ENCODE measurements at regions not wholly inside any gene's neighbourhood (a gene's known extent, or its start where the extent isn't known, plus 50 kb on each side); places are given as distances from the start of the nearest gene placed in this dataset.

- ATAC-seq: no peak
These were observed 118.5 kb downstream of the FOXA2 start for GRCh38 chr20:22465622-22466446.

DNA sequence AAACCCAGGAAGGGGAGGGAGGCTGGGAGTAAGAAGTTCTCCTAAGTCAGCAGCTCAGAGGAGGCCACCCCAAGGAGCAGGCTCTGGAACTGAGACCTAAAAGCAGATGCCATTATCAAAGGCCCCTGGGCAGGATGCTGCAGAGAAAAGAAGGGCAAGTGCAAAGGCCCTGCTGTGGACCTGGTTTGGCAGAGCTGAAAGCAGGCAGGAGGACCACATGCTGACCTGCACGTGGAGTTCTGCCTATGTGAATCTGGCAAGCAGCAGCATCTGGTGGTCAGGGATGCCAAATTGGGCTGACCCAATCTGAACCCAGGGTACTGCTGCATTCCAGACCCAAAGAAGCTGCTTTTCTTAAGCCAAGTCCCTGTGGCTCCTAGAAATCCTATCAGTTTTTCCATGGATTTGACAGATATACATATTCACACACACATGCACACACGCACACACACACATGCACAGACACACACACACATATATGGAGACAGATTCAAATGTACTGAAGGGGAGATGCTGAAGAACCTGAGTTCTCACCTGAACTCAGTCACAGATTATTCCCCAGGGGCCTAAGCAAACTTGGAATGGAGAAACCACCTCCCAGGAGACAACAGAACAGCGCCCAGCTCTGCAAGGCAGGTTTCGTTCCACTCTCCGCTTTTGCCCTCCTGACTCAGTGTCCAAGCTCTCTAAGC is 119.9 kb downstream of the FOXA2 start:
- no peak for ATAC-seq

DNA sequence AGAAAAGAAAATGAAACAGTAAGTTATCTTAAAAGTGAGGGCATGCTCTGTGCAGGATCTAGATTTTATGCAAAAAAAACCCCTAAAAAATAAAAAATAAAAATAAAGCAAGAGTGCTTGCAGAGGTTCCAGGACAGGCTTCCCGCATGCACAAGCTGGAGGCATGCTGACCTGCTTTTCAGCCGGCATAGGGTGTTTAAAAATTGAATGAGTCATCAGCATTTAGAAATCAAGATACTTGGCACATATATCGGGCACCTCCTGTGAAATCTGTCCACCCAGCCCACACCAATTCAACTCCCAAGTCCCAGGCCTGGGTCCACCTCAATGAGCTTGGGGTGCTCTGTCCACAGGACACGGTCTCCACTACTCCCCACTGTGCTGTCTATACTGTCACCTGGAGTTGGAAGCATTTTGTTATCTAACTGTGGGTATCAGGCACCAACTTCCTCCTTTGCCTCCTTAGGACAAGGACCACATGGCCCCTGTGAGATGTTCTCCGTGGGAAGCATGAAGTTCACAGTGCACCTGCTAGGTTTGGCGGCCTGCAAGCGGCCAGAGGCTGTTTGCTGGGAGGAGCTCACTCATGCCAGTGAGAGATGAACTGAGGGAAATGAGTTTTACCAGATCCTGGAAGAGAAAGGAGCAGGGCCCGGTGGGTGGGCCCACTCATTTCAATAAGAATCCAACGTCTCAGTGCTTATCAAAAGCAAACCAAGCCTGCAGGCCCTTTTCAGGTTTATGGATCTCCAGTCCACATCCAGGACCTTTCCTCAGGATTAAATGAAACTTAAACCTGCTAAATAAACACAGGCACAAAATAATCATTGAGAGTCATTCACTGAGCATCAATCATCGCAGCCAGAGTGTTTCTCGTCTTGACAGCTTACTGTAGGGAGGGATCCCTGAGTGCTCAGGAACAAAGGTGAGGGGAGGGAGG is 121.1 kb downstream of the FOXA2 start:
- peak; percentile 63 for ATAC-seq

GRCh38 chr20:22460803-22461202 is 123.6 kb downstream of the FOXA2 start:
- ATAC-seq: no peak

- ATAC-seq: no peak
These were observed 124.1 kb downstream of the FOXA2 start for GRCh38 chr20:22460231-22460630.

DNA sequence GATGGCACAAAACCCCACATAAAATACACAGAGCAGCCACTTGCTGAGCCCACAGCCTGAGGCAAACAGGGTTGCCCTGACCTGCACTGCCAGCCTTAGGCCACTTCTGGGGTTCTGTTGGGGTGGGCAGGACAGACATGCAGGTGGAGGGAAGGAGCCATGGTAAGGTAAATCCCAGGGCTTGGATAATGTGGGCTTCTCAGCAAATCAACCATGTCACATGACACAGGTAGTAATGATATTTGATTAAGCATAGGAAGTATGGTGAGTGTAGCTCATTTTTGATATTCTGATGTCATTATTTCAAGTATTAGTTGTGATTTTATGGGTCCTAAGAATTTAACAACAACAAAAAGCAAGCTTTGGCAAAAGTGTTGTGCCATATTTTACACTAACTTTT is 124.6 kb downstream of the FOXA2 start:
- no peak for ATAC-seq

- ATAC-seq: no peak
These were observed 128.3 kb downstream of the FOXA2 start for GRCh38 chr20:22456109-22456508.

DNA sequence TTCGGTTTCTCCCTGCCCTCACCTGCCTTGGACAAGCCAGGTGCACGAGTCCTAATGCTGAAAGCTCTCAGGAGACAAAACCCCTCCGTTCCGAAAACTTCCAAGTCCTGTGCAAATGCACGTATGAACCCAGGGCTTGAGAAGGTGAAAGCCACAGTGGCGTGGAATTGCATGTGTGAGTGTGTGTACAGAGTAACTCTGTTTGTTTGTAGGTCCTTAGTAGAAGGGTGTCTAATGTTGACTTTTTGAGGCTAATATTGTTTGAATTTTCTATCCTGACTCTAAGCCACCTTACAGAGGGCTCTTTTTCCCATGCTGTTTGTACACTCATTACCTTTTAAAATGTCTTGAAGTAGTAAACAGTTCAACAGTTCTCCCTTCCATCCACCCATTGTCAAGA is 129.1 kb downstream of the FOXA2 start:
- ATAC-seq: no peak

GRCh38 chr20:22453244-22454080 is 130.9 kb downstream of the FOXA2 start:
- ATAC-seq: no peak

- ATAC-seq: no peak
These were observed 131.8 kb downstream of the FOXA2 start for GRCh38 chr20:22452442-22453011.

- no peak for ATAC-seq
These were observed 133.8 kb downstream of the FOXA2 start for GRCh38 chr20:22450537-22450936.

GRCh38 chr20:22449188-22449973 is 135.0 kb downstream of the FOXA2 start:
- ATAC-seq: peak; percentile 29

DNA sequence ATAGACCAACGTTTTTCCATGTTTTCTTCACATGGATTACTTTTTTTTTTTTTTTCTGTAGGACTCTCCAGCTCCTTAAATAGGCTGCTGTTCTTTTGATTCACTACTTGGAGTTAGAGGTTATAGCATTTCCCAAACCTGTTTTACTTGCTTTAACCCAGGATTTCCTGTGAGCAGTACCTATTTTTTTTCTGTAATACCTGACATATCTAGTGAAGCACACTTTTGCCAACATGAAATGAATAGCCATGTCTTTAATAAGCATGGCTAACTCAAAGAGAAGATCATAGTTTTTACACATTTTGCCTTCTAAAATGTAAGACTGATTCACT is 137.0 kb downstream of the FOXA2 start:
- no peak for ATAC-seq

DNA sequence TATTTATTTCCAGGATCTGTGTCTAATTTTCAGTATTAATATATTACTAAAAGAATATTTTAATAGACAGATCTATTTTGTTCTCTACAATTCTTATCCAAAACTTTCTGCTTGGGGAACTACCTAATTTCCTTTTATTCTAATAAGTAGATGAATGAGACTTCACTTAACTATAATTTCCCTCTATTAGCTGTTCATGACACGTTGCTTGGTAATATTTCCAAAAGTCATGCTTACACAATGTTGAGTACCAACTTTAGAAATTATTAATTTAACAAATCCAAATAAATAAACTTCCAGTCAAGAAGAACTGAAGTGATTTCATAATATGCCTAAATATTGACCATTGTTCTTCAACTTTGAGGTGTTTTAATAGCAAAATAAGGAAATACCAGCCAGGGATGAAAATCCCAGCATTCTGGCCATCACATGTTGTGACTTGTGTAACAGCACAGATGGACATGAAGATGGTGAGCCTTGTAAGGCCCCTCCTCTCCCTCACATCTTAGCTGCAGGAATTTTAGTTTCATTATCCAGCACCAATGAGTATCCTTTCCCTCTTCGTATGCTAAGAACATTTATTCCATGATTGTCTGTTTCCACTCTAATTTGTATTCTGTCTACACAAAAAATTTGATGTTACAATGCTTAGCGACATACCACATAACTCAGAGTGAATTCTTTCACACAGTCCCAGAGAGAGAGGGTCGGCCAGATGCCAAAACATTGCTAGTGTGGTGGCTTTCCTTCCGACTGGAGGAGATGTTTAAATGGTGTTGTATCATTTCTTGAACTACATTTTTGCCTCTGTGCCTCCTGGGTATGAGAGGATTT is 137.5 kb downstream of the FOXA2 start:
- no peak for ATAC-seq

- ATAC-seq: no peak
These were observed 142.1 kb downstream of the FOXA2 start for GRCh38 chr20:22442318-22442717.

DNA sequence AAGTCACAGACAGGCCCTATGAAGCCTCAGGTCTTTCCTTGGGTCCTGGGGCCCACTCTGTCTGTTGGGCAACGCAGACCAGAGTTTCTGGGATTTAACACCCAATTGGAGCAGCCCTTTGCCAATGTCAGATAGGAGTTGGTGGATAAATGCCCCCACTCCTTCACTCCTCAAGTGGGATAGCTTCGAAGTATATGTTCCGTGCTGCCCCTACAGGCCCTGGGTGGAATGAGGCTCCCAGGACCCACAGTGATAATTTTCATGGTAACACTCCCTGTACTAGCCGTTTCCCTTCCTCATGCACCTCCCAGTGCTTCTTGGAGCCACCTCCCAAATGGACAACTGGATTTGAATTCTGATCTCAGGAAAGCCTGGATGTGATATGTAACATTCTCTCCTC is 145.4 kb downstream of the FOXA2 start:
- no peak for ATAC-seq

- no peak for ATAC-seq
These were observed 146.0 kb downstream of the FOXA2 start for GRCh38 chr20:22438346-22438745.

DNA sequence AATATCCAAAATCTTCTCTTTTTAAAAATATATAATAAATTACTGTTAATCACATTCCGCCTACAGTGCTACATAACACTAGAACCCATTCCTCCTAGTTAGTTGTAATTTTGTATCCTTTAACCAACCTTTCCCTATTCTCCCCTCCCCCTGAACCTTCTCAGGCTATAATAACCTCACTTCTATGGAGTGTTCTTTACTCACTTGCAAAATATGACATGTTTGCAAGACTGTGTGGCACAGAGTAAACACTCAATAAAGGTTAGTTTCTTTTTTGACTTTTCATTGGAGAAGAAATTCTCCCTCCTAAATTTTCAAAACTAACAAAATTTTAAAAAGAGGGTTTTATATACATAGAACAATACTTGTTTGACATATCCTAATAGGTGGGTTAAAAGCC is 147.0 kb downstream of the FOXA2 start:
- no peak for ATAC-seq

DNA sequence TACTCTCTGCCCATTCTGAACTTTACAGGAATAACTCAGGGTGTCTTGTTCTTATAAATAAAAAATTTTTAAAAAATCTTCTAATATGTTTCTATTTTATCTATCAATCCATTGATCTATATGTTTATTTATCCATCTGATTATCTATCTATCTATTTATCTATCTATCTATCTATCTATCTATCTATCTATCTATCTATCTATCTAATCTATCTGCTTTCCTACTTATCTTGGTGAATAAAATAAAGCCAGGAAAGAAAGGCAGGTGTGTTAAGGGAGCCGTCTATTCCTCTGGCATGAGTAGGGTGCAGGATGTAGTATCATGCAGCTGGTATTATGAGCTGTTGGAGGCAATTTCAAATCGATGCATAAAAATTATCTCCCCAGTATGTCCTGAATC is 153.0 kb downstream of the FOXA2 start:
- no peak for ATAC-seq

DNA sequence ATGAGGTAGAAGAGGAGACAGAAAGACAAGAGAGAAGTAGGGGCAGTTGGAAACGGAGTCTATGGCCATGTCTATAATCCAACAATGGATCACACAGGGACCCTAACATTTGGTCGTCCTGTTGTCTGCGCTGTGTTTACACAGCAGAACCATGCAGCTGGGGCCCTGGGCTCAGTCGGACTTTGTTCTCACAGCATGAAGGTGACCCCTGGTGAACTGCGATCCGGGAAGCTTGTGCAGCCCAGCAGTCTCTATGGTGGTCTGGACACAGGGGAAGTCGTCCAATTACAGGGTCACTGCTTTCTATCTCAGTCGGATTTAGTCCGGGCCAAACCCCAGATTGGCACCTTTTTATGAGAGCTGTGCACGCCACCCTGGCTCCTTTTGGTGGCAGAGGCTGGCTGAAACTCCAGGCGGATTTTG is 153.6 kb downstream of the FOXA2 start:
- ATAC-seq: no peak

Measured in esophagus mucosa (tissue), 1 donor.